ENCODE measurements at regions not wholly inside any gene's neighbourhood (a gene's known extent, or its start where the extent isn't known, plus 50 kb on each side); places are given as distances from the start of the nearest gene placed in this dataset.

GRCh38 chr6:3542032-3542640, 85.3 kb upstream of the SLC22A23 start:
- Mint-ChIP-seq H3K36me3 (no peaks in the 10 kb centered on the region), H3K4me1 (no peaks in the 10 kb centered on the region), H3K9me3 (no peaks in the 10 kb centered on the region), H3K27me3 (ENCODE audit: low read depth) (peaks cover 10% of the 10 kb centered on the region), H3K27ac (no peak overlapping the region), H3K4me3 (no peak overlapping the region)
- ATAC-seq (peak; percentile 72), DNase-seq (ENCODE audit: low spot score) (no peak)
- ChIA-PET CTCF (no interaction called here), POLR2A (no interaction called here)
- TF ChIP-seq ZNF396 (CRISPR knock-in tag; IDR thresholded peaks at IDR 0.05; ENCODE audit: borderline replicate concordance) (no peak), NR2C2 (CRISPR knock-in tag; IDR thresholded peaks at IDR 0.05) (no peak), NFATC4 (CRISPR knock-in tag; IDR thresholded peaks at IDR 0.05) (no peak)

GRCh38 chr6:3541006-3541585, 84.2 kb upstream of the SLC22A23 start:
- H3K27ac Mint-ChIP-seq: no peak overlapping the region

GRCh38 chr6:3540253-3540820, 83.5 kb upstream of the SLC22A23 start:
- Mint-ChIP-seq H3K36me3 (no peaks in the 10 kb centered on the region), H3K9me3 (no peaks in the 10 kb centered on the region), H3K27me3 (ENCODE audit: low read depth) (peaks cover 10% of the 10 kb centered on the region), H3K27ac (no peak overlapping the region), H3K4me3 (no peak overlapping the region), H3K4me1 (no peaks in the 10 kb centered on the region)
- ATAC-seq (no peak), DNase-seq (ENCODE audit: low spot score) (no peak)
- POLR2A ChIA-PET: no interaction called here
- CTCF ChIA-PET: interaction anchor here (0.6 kb wide), 1 partner anchor 38 kb away, joined by 4 read pairs; no protein-coding TSS in a partner anchor
- TF ChIP-seq PRRX2 (CRISPR knock-in tag; IDR thresholded peaks at IDR 0.05) (no peak), HMGXB4 (CRISPR knock-in tag; IDR thresholded peaks at IDR 0.05) (no peak), ATF1 (CRISPR knock-in tag; IDR thresholded peaks at IDR 0.05) (no peak), ZNF121 (CRISPR knock-in tag; IDR thresholded peaks at IDR 0.05) (no peak), ZNF416 (CRISPR knock-in tag; IDR thresholded peaks at IDR 0.05) (no peak), ZSCAN18 (CRISPR knock-in tag; IDR thresholded peaks at IDR 0.05) (no peak), GABPB1 (CRISPR knock-in tag; IDR thresholded peaks at IDR 0.05) (no peak), ZNF263 (CRISPR knock-in tag; IDR thresholded peaks at IDR 0.05; ENCODE audit: low read depth) (no peak), JUN (CRISPR knock-in tag; IDR thresholded peaks at IDR 0.05) (no peak), EMX1 (CRISPR knock-in tag; IDR thresholded peaks at IDR 0.05) (no peak), E2F4 (CRISPR knock-in tag; IDR thresholded peaks at IDR 0.05; ENCODE audit: borderline replicate concordance, low read depth) (no peak), OVOL2 (CRISPR knock-in tag; IDR thresholded peaks at IDR 0.05; ENCODE audit: borderline replicate concordance) (no peak)

More at GRCh38 chr6:3541006-3541585, 84.2 kb upstream of the SLC22A23 start:
- TF ChIP-seq ZNF121 (CRISPR knock-in tag; IDR thresholded peaks at IDR 0.05) (no peak), GRHL2 (CRISPR knock-in tag; IDR thresholded peaks at IDR 0.05; ENCODE audit: insufficient replicate concordance, severe bottlenecking) (no peak), ZNF532 (CRISPR knock-in tag; IDR thresholded peaks at IDR 0.05; ENCODE audit: borderline replicate concordance) (no peak)
- no peak for DNase-seq (ENCODE audit: low spot score)
- POLR2A ChIA-PET: no interaction called here
- no peak overlapping the region for H3K4me3 Mint-ChIP-seq
- no peaks in the 10 kb centered on the region for H3K4me1 Mint-ChIP-seq
- ATAC-seq: no peak
- CTCF ChIA-PET: interaction anchor here (0.6 kb wide), 1 partner anchor 39 kb away, joined by 4 read pairs; no protein-coding TSS in a partner anchor
- no peaks in the 10 kb centered on the region for H3K36me3 Mint-ChIP-seq
- H3K27me3 Mint-ChIP-seq (ENCODE audit: low read depth): peaks cover 10% of the 10 kb centered on the region
- H3K9me3 Mint-ChIP-seq: no peaks in the 10 kb centered on the region

Measured in WTC11 (cell line).